HEK293 (cell line): ENCODE measurements at regions not wholly inside any gene's neighbourhood (a gene's known extent, or its start where the extent isn't known, plus 50 kb on each side); places are given as distances from the start of the nearest gene placed in this dataset.

Experiments
- CTCF ChIP-seq: fragments of 450-650 bp; formaldehyde crosslinking; IDR thresholded peaks from 2 replicates; pipeline ENCODE4 v1.5.1; 2016; ENCODE audit warnings: missing biosample characterization, missing genetic modification characterization
- GLIS2 ChIP-seq: fragments of 450-650 bp; formaldehyde crosslinking; IDR thresholded peaks from 2 replicates; pipeline ENCODE4 v1.5.1; 2016; ENCODE audit warnings: missing biosample characterization, missing genetic modification characterization
- PRDM4 ChIP-seq: fragments of 450-650 bp; formaldehyde crosslinking; IDR thresholded peaks from 2 replicates; pipeline ENCODE4 v1.5.1; 2017; ENCODE audit warnings: missing biosample characterization, missing genetic modification characterization
- REST ChIP-seq: fragments of 450-650 bp; formaldehyde crosslinking; IDR thresholded peaks from 2 replicates; pipeline ENCODE4 v1.5.1; 2016; ENCODE audit warnings: missing biosample characterization, missing genetic modification characterization
- TCF7L2 ChIP-seq: IDR thresholded peaks from 2 replicates; pipeline ENCODE4 v1.6.1; 2011; ENCODE audit warnings: low read depth, mild to moderate bottlenecking, inconsistent platforms, low read length, moderate library complexity, borderline replicate concordance
- WT1 ChIP-seq: fragments of 450-650 bp; formaldehyde crosslinking; IDR thresholded peaks from 2 replicates; pipeline ENCODE4 v1.5.1; 2016; ENCODE audit warnings: missing biosample characterization, missing genetic modification characterization
- ZFP37 ChIP-seq: fragments of 450-650 bp; formaldehyde crosslinking; IDR thresholded peaks from 2 replicates; pipeline ENCODE4 v1.5.1; 2016; ENCODE audit warnings: missing biosample characterization, missing genetic modification characterization
- ZNF133 ChIP-seq: fragments of 450-650 bp; formaldehyde crosslinking; IDR thresholded peaks from 2 replicates; pipeline ENCODE4 v1.5.1; 2016; ENCODE audit warnings: missing biosample characterization, missing genetic modification characterization
- ZNF19 ChIP-seq: fragments of 450-650 bp; formaldehyde crosslinking; IDR thresholded peaks from 2 replicates; pipeline ENCODE4; 2016; ENCODE audit warnings: missing biosample characterization, missing genetic modification characterization, low read depth
- ZNF501 ChIP-seq: fragments of 450-650 bp; formaldehyde crosslinking; IDR thresholded peaks from 2 replicates; pipeline ENCODE4 v1.5.1; 2016; ENCODE audit warnings: missing biosample characterization, missing genetic modification characterization
- ZNF704 ChIP-seq: fragments of 450-650 bp; formaldehyde crosslinking; IDR thresholded peaks from 2 replicates; pipeline ENCODE4 v1.5.1; 2016; ENCODE audit warnings: missing biosample characterization, missing genetic modification characterization

- TF ChIP-seq REST (tag by site-specific recombination) (no peak), PRDM4 (tag by site-specific recombination) (no peak), ZNF133 (tag by site-specific recombination) (no peak), ZFP37 (tag by site-specific recombination) (no peak), CTCF (tag by site-specific recombination) (no peak), ZNF501 (tag by site-specific recombination) (no peak), WT1 (no peak), ZNF704 (tag by site-specific recombination) (no peak), GLIS2 (tag by site-specific recombination) (no peak), TCF7L2 (no peak), ZNF19 (no peak)
Measured at GRCh38 chr4:38489924-38490639, 173.9 kb upstream of the KLF3 start.
